HFF-Myc (cell line): ENCODE measurements at regions not wholly inside any gene's neighbourhood (a gene's known extent, or its start where the extent isn't known, plus 50 kb on each side); places are given as distances from the start of the nearest gene placed in this dataset.

Experiments
- DNase-seq: peaks from one replicate; pipeline ENCODE4 v3.0.0-alpha.2; 2011; ENCODE audit warnings: low read depth; ENCODE audit errors: extremely low read depth
- H3K4me3 ChIP-seq: replicated peaks from 2 replicates; pipeline ENCODE4 v1.5.1; 2011; ENCODE audit warnings: low read depth, mild to moderate bottlenecking, control low read depth, low read length
- CTCF ChIP-seq: IDR thresholded peaks from 2 replicates; pipeline ENCODE4 v1.5.1; 2012; ENCODE audit warnings: mild to moderate bottlenecking, low read depth, low read length, control low read depth; ENCODE audit errors: missing control alignments

- DNase-seq: no peak
- no peak overlapping the region for H3K4me3 ChIP-seq
- TF ChIP-seq CTCF: no peak
Observed at GRCh38 chr6:88304520-88304919, 138.4 kb upstream of the CNR1 start.

GRCh38 chr6:88302769-88303225 lies 136.7 kb upstream of the CNR1 start:
- TF ChIP-seq CTCF: no peak
- no peak overlapping the region for H3K4me3 ChIP-seq
- no peak for DNase-seq

- no peak overlapping the region for H3K4me3 ChIP-seq
- no peak for TF ChIP-seq CTCF
- no peak for DNase-seq
Observed at GRCh38 chr6:88301888-88302768, 136.0 kb upstream of the CNR1 start.

GRCh38 chr6:88301256-88301655 lies 135.1 kb upstream of the CNR1 start:
- no peak overlapping the region for H3K4me3 ChIP-seq
- TF ChIP-seq CTCF: no peak
- DNase-seq: no peak

GRCh38 chr6:88298066-88298845 lies 132.1 kb upstream of the CNR1 start:
- no peak overlapping the region for H3K4me3 ChIP-seq
- DNase-seq: no peak
- no peak for TF ChIP-seq CTCF

GRCh38 chr6:88296694-88297093 lies 130.5 kb upstream of the CNR1 start:
- no peak for DNase-seq
- TF ChIP-seq CTCF: no peak

More at GRCh38 chr6:88296694-88297093, 130.5 kb upstream of the CNR1 start:
- H3K4me3 ChIP-seq: no peak overlapping the region
